ENCODE measurements at regions not wholly inside any gene's neighbourhood (a gene's known extent, or its start where the extent isn't known, plus 50 kb on each side); places are given as distances from the start of the nearest gene placed in this dataset.
"Not testable (repeated sequence)": the region's sequence is repeated elsewhere in the genome, so short reads cannot be mapped to it uniquely, and the experiment has no call there.

DNA sequence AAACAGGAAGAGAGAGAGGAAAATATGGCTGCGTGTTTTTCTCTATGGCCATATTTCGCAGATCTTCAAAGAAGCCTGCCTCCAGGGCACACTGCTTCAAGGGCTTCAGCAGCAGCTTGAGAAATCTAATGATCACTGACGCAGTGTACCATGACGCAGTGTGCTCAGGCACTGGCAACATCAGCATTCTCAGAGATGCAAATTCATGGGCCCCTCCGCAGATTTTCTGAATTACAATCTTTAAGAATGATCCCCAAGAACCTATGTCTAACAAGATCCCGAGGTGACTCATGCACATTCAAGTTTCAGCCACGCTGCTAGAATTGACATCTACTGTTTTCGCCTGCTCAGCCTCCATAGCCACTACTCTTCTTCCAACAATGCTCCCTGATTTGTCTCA is 143.9 kb upstream of the ZNF366 start:
- no peak for DNase-seq (ENCODE audit: low read depth)

GRCh38 chr5:72649449-72649848 is 142.2 kb upstream of the ZNF366 start:
- no peak for DNase-seq (ENCODE audit: low read depth)

DNA sequence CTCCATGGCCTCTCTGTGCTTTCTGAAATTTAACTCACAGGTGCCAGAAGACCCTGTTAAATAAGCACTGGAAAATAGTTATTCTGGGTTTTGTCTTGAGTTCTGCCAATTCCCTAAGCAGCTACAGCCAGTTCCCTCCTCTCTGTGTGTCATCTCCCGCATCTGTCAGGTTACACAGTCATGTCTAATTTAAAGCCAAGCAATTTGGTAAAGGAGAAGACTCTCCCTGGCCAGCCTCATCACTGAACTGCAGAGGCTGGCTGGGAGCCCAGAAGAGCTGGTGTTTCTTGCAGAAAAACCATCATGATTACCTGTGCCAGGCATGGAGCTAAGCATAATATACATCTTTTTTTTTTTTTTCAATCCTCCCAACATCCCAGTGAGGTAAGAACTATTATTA is 141.3 kb upstream of the ZNF366 start:
- DNase-seq (ENCODE audit: low read depth) = no peak

DNA sequence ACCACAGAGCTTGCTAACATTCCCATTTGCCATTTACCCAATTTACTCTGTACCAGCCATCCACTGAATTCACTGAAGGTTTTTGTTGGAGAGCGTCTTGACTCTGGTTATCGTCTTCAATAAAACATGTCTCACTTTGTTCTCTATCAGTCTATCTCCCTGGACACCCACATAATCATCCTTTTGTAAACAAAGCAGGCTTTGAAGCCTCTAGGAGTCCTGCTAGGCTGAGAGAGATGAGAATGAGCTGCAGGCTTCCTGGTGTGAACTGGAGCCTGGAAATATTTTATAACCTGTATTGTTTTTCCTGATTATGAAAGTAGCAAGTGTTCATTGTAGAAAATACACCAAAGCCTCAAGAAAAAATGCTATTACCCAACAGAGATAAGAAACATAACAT is 140.6 kb upstream of the ZNF366 start:
- no peak for DNase-seq (ENCODE audit: low read depth)

GRCh38 chr5:72646246-72646866 is 139.1 kb upstream of the ZNF366 start:
- DNase-seq (ENCODE audit: low read depth) = no peak

DNA sequence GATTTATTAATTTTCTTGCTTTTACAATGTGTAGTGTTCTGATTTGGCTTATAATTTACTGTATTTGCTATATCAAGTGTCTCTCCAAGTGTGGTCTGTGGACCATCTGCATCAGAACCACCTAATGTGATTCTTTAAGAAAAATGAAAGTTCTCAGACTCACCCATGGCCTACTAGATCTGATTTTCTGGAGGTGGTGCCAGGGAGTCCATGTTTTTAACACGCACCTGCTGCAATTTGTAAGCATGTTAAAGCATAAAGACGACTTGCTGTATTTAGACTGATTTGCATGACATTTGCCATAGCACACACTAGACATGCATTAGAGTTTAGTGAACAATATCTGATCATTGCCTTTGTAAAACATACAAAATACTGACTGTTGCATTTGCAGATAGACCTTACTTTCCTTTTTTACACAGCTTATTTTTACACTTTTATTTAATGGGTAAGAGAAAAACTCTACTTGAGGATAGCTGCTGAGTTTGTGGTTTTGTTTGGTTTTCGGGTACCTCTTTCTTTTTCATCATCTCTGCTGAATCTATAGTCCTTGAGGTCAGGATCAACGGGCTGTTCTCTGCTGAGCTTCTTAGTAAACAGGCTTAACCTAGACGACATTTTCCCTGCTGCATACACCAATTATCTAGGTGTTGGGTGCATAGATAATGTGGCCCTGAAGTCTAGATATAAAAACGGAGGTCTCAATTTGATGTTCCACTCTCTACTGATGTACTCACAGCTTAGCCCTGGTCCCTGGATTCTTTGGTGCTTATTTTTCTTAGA is 138.0 kb upstream of the ZNF366 start:
- no peak for DNase-seq (ENCODE audit: low read depth)

DNA sequence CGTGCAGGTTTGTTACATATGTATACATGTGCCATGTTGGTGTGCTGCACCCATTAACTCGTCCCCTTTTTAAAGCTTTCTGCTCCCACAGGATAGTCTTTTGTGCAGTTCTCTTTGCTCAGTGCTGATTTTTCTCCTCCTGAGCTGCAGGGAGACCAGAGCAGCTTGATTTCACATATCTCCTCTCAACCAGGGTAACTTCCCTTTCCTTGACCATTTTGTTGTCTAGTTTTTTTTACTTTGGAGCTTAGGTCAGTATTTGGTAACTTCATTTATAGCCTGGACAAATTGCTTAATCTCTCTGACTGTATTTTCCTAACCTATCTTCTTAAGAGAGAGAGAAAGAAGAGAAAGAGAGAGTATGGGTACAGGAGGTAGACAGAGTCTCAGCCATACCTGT is 137.1 kb upstream of the ZNF366 start:
- no peak for DNase-seq (ENCODE audit: low read depth)

- no peak for DNase-seq (ENCODE audit: low read depth)
These were observed 134.0 kb upstream of the ZNF366 start for GRCh38 chr5:72641164-72641563.

DNA sequence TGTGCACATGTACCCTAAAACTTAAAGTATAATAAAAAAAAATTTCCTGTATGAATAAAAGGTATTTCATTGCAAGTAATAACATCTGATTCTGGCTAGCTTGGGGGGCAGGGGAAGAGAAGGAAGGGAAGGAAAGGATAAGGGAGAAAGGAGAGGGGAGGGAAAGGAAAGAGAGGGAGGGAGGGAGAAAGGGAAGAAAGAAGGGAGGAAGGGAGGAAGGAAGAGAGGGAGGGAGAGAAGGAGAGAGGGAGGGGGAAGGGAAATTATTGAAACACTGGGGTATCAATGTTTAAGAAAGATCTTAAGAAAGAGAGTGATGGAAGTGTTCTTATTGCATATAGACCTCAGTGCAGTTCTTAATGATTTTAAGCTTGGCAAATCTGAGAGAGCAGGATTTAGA is 129.8 kb upstream of the ZNF366 start:
- no peak for DNase-seq (ENCODE audit: low read depth)

GRCh38 chr5:72636565-72636964 is 129.4 kb upstream of the ZNF366 start:
- DNase-seq (ENCODE audit: low read depth) = not testable (repeated sequence)

GRCh38 chr5:72634444-72634843 is 127.2 kb upstream of the ZNF366 start:
- DNase-seq (ENCODE audit: low read depth) = no peak

DNA sequence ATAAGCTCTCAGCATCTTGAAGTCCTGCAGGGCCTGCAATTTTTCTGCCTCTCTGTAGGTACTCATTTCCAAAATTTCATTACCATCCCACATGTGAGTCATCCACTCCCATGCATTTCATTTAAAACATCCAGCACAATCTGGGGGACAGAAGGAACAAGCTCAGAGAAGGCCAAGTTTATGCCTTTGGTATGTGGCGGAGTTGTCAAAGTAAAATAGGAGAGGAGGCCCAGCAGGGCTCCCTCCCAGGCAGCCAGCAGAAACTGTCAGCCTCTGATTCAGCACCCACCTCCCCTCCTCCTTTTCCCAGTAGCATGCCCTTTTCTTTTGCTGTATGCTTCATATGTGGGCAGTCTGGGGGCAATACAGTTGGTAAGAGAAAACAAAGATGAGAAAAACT is 126.4 kb upstream of the ZNF366 start:
- no peak for DNase-seq (ENCODE audit: low read depth)

- DNase-seq (ENCODE audit: low read depth) = no peak
These were observed 125.8 kb upstream of the ZNF366 start for GRCh38 chr5:72633041-72633445.

- no peak for DNase-seq (ENCODE audit: low read depth)
These were observed 123.5 kb upstream of the ZNF366 start for GRCh38 chr5:72630721-72631120.

- no peak for DNase-seq (ENCODE audit: low read depth)
These were observed 122.9 kb upstream of the ZNF366 start for GRCh38 chr5:72630081-72630480.

GRCh38 chr5:72628771-72629371 is 121.7 kb upstream of the ZNF366 start:
- no peak for DNase-seq (ENCODE audit: low read depth)

DNA sequence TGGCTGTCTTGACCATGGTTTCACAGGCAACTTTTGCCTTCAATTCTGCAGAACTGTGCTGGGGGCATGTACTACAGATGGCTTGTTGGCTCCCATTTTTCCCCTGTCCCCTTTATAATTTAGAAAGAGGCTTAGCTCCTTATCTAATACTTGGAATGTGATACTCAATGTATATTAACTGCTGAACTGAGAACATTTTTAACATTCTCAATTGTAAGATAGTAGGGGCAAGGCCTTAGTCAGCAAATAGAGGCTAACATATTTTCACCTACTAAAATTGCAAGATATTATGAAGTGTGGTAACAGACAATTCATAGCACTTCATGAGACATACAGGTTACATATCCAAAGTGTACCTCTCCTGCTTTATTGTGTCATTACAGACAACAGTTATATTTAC is 118.1 kb upstream of the ZNF366 start:
- no peak for DNase-seq (ENCODE audit: low read depth)

DNA sequence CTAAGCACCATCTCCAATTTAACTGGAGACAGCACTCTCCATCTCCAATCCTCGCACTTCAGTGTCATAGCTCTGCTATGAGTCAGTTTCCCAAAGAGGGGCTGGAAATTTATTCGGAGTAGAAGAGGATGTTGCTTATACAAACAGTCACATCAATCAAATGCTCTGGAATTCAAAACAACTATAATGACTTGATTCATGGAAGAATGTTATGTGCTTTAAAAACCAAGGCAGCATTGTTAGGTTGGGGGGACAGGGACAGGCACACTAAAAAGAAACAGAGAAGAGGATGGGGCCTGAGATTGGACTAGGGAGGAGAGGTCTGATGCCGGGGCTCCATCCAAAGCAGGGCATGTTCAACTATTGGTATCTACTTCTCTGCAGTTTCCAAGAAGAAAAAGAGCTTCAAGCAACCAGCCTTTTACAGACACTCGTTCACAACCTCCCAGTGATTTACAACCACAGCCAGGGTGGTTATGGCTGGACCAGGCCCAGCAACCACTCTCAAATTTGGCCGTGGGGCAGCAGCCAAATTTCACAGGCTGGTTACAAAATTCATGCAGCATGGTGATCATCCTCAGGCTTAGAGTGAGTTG is 117.5 kb upstream of the ZNF366 start:
- DNase-seq (ENCODE audit: low read depth) = no peak

- no peak for DNase-seq (ENCODE audit: low read depth)
These were observed 116.7 kb upstream of the ZNF366 start for GRCh38 chr5:72623936-72624335.

DNA sequence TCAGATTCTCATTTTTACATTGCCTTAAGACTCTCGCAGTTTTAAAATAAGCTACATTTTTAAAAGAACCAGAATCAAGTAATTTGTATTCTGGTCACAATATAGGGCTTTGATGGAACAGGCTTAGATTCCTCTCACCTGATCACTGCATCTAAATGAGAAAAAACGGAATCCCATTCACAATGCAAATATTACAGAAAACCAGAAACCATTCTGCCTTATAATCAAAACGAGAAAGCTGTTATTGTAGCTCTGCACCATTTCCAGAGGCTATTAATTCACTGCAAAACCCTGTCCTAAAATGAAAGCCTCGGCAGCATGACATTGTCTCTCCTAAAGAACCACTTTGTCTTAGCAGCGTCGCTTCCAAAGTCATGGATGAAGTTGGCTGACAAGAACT is 116.1 kb upstream of the ZNF366 start:
- DNase-seq (ENCODE audit: low read depth) = no peak

DNA sequence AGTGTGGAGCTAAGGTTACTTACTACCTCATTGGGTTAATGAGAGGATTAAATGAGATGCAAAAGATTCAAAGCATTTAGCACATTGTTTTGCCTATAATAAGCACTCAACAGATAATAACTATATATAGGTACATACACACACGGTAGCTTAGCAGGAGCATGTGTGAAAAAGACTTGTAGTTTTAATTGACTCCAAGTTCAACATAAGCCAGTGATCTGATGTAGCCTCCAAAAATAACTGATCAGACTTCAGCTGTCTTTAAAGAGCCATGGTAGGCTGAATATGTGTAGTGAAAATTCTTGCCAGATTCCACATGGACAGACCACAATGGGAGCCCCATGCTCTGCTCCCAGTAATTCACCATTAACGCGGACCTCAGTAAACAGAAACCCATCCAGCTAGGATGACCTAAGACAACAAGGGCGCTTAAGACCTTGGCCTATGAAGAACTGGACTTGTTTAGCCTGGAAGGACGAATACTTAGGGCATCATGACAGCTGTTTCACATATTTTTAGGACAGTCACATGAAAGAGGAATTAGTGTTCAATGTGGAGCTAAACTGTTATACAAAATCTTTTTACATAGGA is 115.1 kb upstream of the ZNF366 start:
- no peak for DNase-seq (ENCODE audit: low read depth)

GRCh38 chr5:72621576-72621975 is 114.4 kb upstream of the ZNF366 start:
- no peak for DNase-seq (ENCODE audit: low read depth)

GRCh38 chr5:72619677-72620076 is 112.5 kb upstream of the ZNF366 start:
- no peak for DNase-seq (ENCODE audit: low read depth)

Measured in stimulated activated CD8-positive, alpha-beta memory T cell treated with anti-CD3 and anti-CD28 coated beads, Interleukin-4, amount 100 ng/mL, for 24 hours (primary cell).